Lung (tissue), 11 donors: ENCODE measurements at regions not wholly inside any gene's neighbourhood (a gene's known extent, or its start where the extent isn't known, plus 50 kb on each side); places are given as distances from the start of the nearest gene placed in this dataset.

Source experiments
- ATAC-seq: fragments of 200-7000 bp; cut with Tn5 transposase; one replicate; pipeline ENCODE4 v1.9.1; 2020; ENCODE audit warnings: moderate number of reproducible peaks; ENCODE audit not compliant: insufficient read depth, low FRiP score
- DNase-seq, 3 donors: peaks; one replicate each; pipeline ENCODE4 v3.0.0-alpha.2; 2013 to 2017
- H3K27ac ChIP-seq, 2 donors: one replicate each; pipeline ENCODE4 v1.5.1; 2013; ENCODE audit warnings: mild to moderate bottlenecking in 2 of 2, moderate library complexity in 2 of 2, control low read depth in 1 of 2, inconsistent platforms in 1 of 2, low read depth in 1 of 2, low read length in 1 of 2
- H3K27me3 ChIP-seq, 3 donors: one replicate each; pipeline ENCODE4 v1.5.1; 2013; ENCODE audit warnings: low read length in 2 of 3; ENCODE audit not compliant: control insufficient read depth in 3 of 3, insufficient read depth in 3 of 3
- H3K36me3 ChIP-seq, 4 donors: one replicate each; pipeline ENCODE4 v1.5.1; 2013; ENCODE audit warnings: low read length in 4 of 4, mild to moderate bottlenecking in 1 of 4, moderate library complexity in 1 of 4; ENCODE audit not compliant: control insufficient read depth in 4 of 4, insufficient read depth in 4 of 4
- H3K4me1 ChIP-seq, 5 donors: one replicate each; pipeline ENCODE4 v1.5.1; 2013; ENCODE audit warnings: low read length in 5 of 5, mild to moderate bottlenecking in 2 of 5, moderate library complexity in 1 of 5; ENCODE audit not compliant: control insufficient read depth in 5 of 5, insufficient read depth in 5 of 5
- H3K4me3 ChIP-seq: one replicate; pipeline ENCODE4 v1.5.1; 2013; ENCODE audit warnings: mild to moderate bottlenecking, control low read depth, moderate library complexity
- H3K9ac ChIP-seq, 2 donors: one replicate each; pipeline ENCODE4 v1.5.1; 2013; ENCODE audit warnings: low read length in 2 of 2, control low read depth in 1 of 2; ENCODE audit not compliant: insufficient read depth in 1 of 2
- H3K9me3 ChIP-seq, 4 donors: one replicate each; pipeline ENCODE4 v1.5.1; 2013; ENCODE audit warnings: low read length in 3 of 4, mild to moderate bottlenecking in 1 of 4, moderate library complexity in 1 of 4; ENCODE audit not compliant: control insufficient read depth in 4 of 4, insufficient read depth in 3 of 4
- WGBS, 2 donors: extraction: QIAGEN DNeasy Blood & Tissue Kit; methylation state at CpG; one replicate each; pipeline ENCODE4 v1.1.7; 2013; 5-methylcytosine and 5-hydroxymethylcytosine counted together
- TF ChIP-seq, protein P1 (sequence below): IDR thresholded peaks from 2 replicates; pipeline ENCODE4 v1.5.1; 2012; ENCODE audit warnings: mild to moderate bottlenecking; ENCODE audit errors: control extremely low read depth, extremely low read depth
- donor health status: control.
- donor health status: control.
- donor health status: Bipolar disorder and iron deficiency.
- donor health status: healthy.
- donor health status: DM: yes; HTN: yes; CAD: no.

DNA sequence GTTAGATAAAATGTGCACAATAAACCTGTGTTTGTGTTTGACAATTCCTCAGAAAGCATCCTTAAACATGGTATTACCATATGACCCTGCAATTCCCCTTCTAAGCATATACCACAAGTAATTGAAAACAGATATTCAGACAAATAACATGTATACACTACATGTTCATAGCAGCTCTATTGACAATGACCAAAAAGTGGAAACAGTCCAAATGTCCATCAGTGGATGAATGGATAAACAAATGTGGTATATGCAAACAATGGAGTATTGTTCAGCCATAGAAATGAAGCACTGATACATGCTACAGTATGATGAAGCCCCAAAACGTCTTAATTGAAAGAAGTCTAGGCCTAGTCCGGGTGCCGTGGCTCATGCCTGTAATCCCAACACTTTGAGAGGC, 280.1 kb downstream of the OTUD1 start:
- H3K27me3 ChIP-seq: no peaks in the 10 kb centered on the region
- H3K9me3 ChIP-seq: no peaks in the 10 kb centered on the region
- no peak overlapping the region for H3K4me3 ChIP-seq
- WGBS, 2 donors: 74 to 81% methylated on average over 3 of the region's 3 CpGs
- ATAC-seq (no peak), DNase-seq (no peak)
- TF ChIP-seq, protein P1, sequence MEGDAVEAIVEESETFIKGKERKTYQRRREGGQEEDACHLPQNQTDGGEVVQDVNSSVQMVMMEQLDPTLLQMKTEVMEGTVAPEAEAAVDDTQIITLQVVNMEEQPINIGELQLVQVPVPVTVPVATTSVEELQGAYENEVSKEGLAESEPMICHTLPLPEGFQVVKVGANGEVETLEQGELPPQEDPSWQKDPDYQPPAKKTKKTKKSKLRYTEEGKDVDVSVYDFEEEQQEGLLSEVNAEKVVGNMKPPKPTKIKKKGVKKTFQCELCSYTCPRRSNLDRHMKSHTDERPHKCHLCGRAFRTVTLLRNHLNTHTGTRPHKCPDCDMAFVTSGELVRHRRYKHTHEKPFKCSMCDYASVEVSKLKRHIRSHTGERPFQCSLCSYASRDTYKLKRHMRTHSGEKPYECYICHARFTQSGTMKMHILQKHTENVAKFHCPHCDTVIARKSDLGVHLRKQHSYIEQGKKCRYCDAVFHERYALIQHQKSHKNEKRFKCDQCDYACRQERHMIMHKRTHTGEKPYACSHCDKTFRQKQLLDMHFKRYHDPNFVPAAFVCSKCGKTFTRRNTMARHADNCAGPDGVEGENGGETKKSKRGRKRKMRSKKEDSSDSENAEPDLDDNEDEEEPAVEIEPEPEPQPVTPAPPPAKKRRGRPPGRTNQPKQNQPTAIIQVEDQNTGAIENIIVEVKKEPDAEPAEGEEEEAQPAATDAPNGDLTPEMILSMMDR: no peak
- no peak overlapping the region for H3K9ac ChIP-seq
- H3K36me3 ChIP-seq: no peaks in the 10 kb centered on the region
- H3K27ac ChIP-seq: no peak overlapping the region
- no peaks in the 10 kb centered on the region for H3K4me1 ChIP-seq

DNA sequence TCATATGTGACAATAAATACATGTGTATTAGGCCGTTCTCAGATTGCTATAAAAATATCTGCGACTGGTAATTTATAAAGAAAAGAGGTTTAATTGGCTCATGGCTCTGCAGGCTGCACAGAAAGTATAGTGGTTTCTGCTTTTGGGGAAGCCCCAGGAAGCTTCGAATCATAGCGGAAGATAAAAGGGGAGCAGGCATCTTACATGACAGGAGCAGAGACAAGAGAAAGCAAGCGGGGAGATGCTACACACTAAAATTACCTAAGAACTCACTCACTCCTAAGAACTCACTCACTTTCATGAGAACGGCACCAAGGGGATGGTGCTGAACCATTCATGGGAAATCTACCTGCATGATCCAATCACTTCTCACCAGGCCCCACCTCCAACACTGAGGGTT, 284.9 kb downstream of the OTUD1 start:
- H3K36me3 ChIP-seq: no peaks in the 10 kb centered on the region
- no peak for ATAC-seq
- H3K27me3 ChIP-seq: no peaks in the 10 kb centered on the region
- no peaks in the 10 kb centered on the region for H3K4me1 ChIP-seq
- no peak overlapping the region for H3K9ac ChIP-seq
- no peaks in the 10 kb centered on the region for H3K9me3 ChIP-seq
- 73 to 92% methylated on average over 6 of the region's 6 CpGs for WGBS, 2 donors
- no peak overlapping the region for H3K27ac ChIP-seq
- H3K4me3 ChIP-seq: no peak overlapping the region
- DNase-seq: no peak
- TF ChIP-seq, protein P1: no peak

DNA sequence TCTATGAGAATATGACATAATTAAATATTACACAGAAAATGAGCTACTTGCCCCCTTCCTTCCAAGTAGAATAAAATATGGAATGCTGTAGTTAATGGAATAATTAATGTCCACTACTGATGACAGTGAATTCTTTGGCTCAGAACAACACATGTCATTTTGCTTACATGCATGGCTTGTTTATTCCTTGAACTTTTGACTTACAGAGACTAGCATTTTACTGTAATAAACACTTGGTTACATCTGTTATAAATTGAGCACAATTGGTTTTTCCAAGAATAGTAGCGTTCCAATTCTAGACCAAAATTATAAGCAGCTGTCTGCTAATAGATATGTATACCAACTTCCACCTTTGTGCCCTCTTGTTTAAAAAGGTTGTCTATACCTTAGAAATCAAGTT, 286.7 kb downstream of the OTUD1 start:
- no peak overlapping the region for H3K4me3 ChIP-seq
- WGBS, 2 donors: 86 to 94% methylated on average over 1 of the region's 1 CpG
- no peak for DNase-seq

DNA sequence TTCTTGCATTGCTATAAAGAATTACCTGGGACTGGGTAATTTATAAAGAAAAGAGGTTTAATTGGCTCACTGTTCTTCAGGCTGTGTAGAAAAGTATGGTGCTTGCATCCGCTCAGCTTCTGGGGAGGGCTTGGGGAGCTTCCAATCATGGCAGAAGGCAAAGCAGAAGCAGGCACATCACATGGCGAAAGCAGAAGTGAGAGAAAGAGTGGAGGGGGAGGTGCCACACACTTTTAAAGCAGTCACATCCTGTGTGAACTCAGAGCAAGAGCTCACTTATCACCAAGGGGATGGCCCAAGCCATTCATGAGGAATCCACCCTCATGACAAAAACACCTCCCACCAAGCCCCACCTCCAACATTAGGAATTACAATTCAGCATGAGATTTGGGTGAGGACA, 303.5 kb downstream of the OTUD1 start:
- DNase-seq (no peak), ATAC-seq (no peak)
- no peaks in the 10 kb centered on the region for H3K36me3 ChIP-seq
- 63 to 80% methylated on average over 2 of the region's 2 CpGs for WGBS, 2 donors
- H3K4me3 ChIP-seq: no peak overlapping the region
- H3K27ac ChIP-seq: no peak overlapping the region
- H3K9me3 ChIP-seq: peaks cover 0 to 2% (median 0%) of the 10 kb centered on the region in 4 donors
- H3K4me1 ChIP-seq: peaks cover 0 to 2% (median 0%) of the 10 kb centered on the region in 5 donors
- no peak overlapping the region for H3K9ac ChIP-seq
- TF ChIP-seq, protein P1: no peak
- no peaks in the 10 kb centered on the region for H3K27me3 ChIP-seq

More for the DNA sequence above, 286.7 kb downstream of the OTUD1 start:
- no peaks in the 10 kb centered on the region for H3K27me3 ChIP-seq
- no peak overlapping the region for H3K27ac ChIP-seq
- H3K36me3 ChIP-seq: no peaks in the 10 kb centered on the region
- no peak overlapping the region for H3K9ac ChIP-seq
- ATAC-seq: no peak
- no peaks in the 10 kb centered on the region for H3K9me3 ChIP-seq
- TF ChIP-seq, protein P1: no peak
- no peaks in the 10 kb centered on the region for H3K4me1 ChIP-seq
